ENCODE measurements at regions not wholly inside any gene's neighbourhood (a gene's known extent, or its start where the extent isn't known, plus 50 kb on each side); places are given as distances from the start of the nearest gene placed in this dataset.

DNA sequence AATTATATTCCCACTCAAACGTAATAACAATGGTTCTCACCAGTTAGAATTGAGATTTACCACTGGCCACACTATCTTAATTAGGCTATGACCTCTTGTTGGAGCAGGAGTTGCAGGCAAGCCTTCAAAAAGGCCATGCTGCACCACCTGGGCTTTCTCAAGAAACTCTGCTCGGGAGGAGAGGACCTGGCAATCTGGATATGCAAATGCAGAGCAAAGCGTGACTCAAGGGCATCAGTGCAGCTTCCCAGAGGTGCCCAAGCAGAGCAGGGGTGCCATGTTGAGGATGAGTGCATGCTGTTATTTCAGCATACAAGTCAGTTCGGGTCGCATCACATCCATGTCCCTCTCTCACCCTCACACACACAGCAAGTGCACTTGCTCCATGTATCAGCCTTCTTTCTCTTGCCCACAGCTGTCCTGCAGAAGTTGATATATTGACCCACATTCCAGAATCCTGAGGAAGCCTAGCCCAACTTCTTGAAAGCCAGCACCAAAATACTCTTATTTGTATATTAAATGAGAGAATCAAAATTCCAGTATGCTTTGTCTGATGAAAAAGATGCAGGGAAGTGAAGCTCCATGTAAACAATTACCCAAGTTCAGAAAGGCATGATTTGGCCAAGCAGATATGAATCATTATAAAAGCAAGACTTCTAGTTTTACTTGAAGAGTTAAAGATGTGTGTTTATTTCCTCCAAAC is 55.7 kb upstream of the IL6 start:
- Histone ChIP-seq H3K4me3 (ENCODE audit: low read depth, low read length) (no peak overlapping the region), H3K27me3 (ENCODE audit: control insufficient read depth, insufficient read depth, low read length) (no peaks in the 10 kb centered on the region), H3K9me3 (ENCODE audit: control insufficient read depth, insufficient read depth, low read length) (no peaks in the 10 kb centered on the region), H3K27ac (ENCODE audit: low read depth, low read length) (peak overlapping the region; percentile 80)
- peak; percentile 80 for DNase-seq (ENCODE audit: low read depth, low spot score)
- ChIA-PET POLR2A (interaction anchor here (0.5 to 2.2 kb wide), 7 partner anchors 8 to 186 kb away, joined by 3 to 11 read pairs (median 4); partner anchors contain the start of gene IL6), CTCF (interaction anchor here (1.1 to 1.2 kb wide), 3 partner anchors 56 to 384 kb away, joined by 3 to 5 read pairs (median 3); partner anchors contain the start of gene IL6)
- no peak for TF ChIP-seq CTCF (IDR thresholded peaks at IDR 0.05; ENCODE audit: low read depth, low read length)

DNA sequence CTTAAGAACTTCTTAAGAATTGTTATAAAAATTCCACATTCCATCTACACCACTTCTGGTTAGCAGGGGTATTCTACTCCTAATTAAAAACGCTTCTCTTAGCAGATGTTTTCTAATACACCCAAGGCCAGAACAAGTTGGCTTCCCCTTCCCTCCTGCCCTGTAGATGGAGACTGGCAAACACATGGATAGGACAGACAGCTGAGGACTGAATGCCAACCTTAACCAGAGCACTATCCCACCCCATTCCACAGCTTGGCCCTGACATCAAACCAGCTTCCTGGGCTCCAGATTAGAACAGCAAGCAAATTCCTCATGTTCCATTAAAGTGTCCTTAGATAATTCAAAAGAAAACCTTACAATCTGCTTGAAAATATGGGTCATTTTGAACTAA is 56.6 kb upstream of the IL6 start:
- ChIA-PET CTCF (interaction anchor here (0.6 to 1.1 kb wide), 3 partner anchors 44 to 713 kb away, joined by 3 to 5 read pairs (median 4); no protein-coding TSS in a partner anchor), POLR2A (no interaction called here)
- H3K9me3 ChIP-seq (ENCODE audit: control insufficient read depth, insufficient read depth, low read length) = peaks cover 3% of the 10 kb centered on the region; the same call in 1 of the 2 replicates
- no peak overlapping the region for H3K4me3 ChIP-seq (ENCODE audit: low read depth, low read length)
- H3K27ac ChIP-seq (ENCODE audit: low read depth, low read length) = no peak overlapping the region
- no peak for TF ChIP-seq CTCF (IDR thresholded peaks at IDR 0.05; ENCODE audit: low read depth, low read length)
- DNase-seq (ENCODE audit: low read depth, low spot score) = no peak
- no peaks in the 10 kb centered on the region for H3K27me3 ChIP-seq (ENCODE audit: control insufficient read depth, insufficient read depth, low read length)

DNA sequence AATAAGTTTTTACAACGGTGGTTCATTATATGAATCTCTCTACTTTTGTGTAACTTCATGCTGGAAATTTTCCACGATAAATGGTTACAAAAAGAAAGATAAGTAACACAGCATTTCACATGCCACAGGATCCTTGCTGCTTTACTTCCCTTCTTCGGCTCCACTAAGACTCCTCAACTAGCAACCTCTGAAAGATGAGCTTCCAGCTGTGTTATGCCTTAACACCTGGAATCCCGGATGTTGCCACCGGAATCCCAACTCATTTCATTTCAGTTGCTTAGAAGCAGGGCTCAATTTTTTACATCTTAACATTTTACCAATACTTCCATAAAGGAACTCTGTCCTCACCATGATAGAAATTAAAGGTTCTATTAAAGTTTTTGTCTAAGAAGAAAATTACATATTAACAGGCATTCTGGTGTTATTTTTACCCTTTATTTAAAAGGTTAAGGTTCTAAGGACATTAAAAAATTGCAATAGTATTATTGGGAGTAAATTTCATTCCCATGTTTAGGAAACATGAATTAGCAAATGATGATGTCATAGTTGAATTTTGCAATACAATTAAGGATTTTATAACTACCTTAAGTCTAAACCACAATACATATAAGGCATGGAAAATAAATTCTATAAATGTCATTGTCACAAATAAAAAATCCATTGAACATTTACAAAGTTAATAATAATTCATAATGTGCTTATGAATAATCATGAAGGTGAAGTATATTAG is 57.1 kb upstream of the IL6 start:
- no peaks in the 10 kb centered on the region for H3K27me3 ChIP-seq (ENCODE audit: control insufficient read depth, insufficient read depth, low read length)
- DNase-seq (ENCODE audit: low read depth, low spot score) = no peak

GRCh38 chr7:22668971-22669401 is 58.0 kb upstream of the IL6 start:
- DNase-seq (ENCODE audit: low read depth, low spot score) = no peak
- CTCF ChIA-PET = interaction anchor here (0.6 to 1.6 kb wide), 2 partner anchors 57 to 283 kb away, joined by 3 read pairs; no protein-coding TSS in a partner anchor
- POLR2A ChIA-PET = interaction anchor here (1.0 kb wide), 1 partner anchor 58 kb away, joined by 4 read pairs; the partner anchor contains the start of gene IL6
- Histone ChIP-seq H3K9me3 (ENCODE audit: control insufficient read depth, insufficient read depth, low read length) (peaks cover 9% of the 10 kb centered on the region; the same call in 1 of the 2 replicates), H3K27ac (ENCODE audit: low read depth, low read length) (no peak overlapping the region), H3K27me3 (ENCODE audit: control insufficient read depth, insufficient read depth, low read length) (no peaks in the 10 kb centered on the region), H3K4me3 (ENCODE audit: low read depth, low read length) (no peak overlapping the region)
- no peak for TF ChIP-seq CTCF (IDR thresholded peaks at IDR 0.05; ENCODE audit: low read depth, low read length)

More for the DNA sequence above, 57.1 kb upstream of the IL6 start:
- CTCF ChIA-PET = interaction anchor here (0.6 to 1.6 kb wide), 4 partner anchors 45 to 714 kb away, joined by 3 to 5 read pairs (median 4); no protein-coding TSS in a partner anchor
- H3K9me3 ChIP-seq (ENCODE audit: control insufficient read depth, insufficient read depth, low read length) = peaks cover 8% of the 10 kb centered on the region; the same call in 1 of the 2 replicates
- POLR2A ChIA-PET = interaction anchor here (1.0 kb wide), 1 partner anchor 57 kb away, joined by 4 read pairs; the partner anchor contains the start of gene IL6
- no peak overlapping the region for H3K4me3 ChIP-seq (ENCODE audit: low read depth, low read length)
- no peak for TF ChIP-seq CTCF (IDR thresholded peaks at IDR 0.05; ENCODE audit: low read depth, low read length)
- H3K27ac ChIP-seq (ENCODE audit: low read depth, low read length) = no peak overlapping the region

Measured in AG04450 (cell line).